C1 segment of cervical spinal cord (tissue), 14 donors: ENCODE measurements at regions not wholly inside any gene's neighbourhood (a gene's known extent, or its start where the extent isn't known, plus 50 kb on each side); places are given as distances from the start of the nearest gene placed in this dataset.

Experiments
- DNase-seq, 14 donors: peaks; one replicate each; lab custom pipeline; 2025; lab: John Stamatoyannopoulos, UW

- no peak for DNase-seq
These were observed 509.9 kb downstream of the TENT5A start for GRCh38 chr6:81242624-81243023.

DNA sequence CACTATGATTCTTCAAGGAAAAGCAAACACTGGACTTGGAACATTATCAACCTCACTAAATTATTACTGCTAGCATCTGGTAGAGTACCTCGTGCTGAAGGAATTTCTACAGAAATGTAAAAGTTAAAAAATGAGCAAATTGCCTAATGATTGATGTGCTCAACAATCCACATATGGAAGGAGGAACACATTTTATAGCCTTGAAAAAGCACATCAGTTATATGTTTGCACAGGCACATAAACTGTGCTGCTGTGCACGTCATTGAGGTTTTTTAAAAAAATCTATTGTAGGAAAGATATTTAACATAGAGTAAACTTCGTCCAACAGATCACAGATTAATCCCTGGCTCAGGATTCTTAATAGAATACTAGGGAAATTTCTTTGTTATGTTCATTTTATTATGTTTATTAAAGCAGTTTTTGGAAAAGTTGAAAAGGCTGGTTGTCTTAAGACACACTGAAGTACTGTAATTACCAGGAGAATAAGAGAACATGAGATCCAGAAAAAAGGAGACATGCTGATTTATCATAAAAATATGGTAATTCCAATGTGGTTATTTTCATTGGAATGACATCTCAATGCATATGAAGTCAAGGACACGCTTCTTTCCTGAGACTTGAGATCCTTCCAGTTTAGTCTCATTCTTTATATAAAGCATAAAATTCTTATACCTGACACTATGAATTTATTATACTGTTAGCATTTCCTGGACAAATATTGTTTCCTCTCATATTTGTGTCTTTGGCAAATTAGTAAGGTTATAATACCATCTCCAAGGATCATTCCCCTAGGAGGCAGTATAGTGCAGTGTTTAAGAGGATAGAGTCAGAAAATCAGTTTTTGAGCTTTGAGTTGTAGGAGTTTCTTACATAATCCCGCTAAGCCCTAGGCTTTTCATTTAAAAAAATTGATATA lies 511.1 kb downstream of the TENT5A start:
- no peak for DNase-seq

DNA sequence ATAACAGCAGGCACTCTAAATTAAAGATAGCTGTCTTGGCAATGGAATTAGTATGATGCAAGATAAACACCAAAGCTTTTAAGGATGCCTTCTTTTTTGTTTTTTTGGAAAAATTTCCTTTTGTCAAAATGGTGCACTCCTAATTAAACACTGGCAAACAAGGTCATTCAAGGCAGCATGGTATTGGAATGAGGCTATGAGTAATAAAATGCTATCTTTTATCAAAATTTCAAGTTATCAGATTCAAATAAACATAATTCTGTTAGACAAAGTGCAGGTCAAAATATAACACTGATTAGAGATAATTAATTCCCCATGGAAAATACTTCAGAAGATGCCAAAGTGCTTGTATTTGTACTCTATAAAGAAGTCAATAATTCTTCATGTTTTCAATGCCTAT lies 514.1 kb downstream of the TENT5A start:
- no peak for DNase-seq

DNA sequence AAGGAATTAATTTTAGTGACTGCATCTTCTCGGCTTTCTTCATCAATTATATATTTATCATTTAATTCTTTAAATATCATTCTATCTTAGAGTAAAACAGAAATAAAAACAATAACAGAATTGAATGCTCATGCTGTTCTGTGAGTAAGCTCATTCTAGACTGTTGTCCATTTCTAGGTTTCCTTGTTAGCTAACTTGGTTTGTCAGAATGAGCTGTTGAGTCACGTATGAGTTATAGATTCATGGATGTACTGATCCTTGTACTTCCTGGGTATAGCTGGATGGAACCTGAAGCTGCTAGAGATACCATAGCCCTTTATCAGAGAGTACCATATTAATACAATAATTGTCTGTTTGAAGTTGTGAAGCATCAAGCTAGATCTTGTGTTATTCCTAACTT lies 515.3 kb downstream of the TENT5A start:
- DNase-seq, result no peak

DNA sequence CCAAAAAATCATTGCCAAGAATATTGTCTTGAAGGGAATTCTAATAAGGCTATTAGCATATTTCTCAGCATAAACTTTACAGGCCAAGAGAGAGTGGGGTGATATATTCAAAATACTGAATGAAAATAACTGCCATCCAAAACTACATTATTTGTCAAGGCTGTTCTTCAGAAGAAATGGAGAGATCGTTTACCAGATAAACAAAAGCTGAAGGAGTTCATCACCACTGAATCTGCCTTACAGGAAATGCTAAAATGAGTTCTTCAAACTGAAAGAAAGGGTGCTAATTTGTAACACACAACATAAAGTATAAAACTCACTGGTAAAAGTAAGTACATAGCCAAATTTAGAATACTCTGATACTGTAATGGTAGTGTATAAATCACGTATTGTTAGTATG lies 517.0 kb downstream of the TENT5A start:
- no peak for DNase-seq

- no peak for DNase-seq
These were observed 518.5 kb downstream of the TENT5A start for GRCh38 chr6:81233990-81234389.

DNA sequence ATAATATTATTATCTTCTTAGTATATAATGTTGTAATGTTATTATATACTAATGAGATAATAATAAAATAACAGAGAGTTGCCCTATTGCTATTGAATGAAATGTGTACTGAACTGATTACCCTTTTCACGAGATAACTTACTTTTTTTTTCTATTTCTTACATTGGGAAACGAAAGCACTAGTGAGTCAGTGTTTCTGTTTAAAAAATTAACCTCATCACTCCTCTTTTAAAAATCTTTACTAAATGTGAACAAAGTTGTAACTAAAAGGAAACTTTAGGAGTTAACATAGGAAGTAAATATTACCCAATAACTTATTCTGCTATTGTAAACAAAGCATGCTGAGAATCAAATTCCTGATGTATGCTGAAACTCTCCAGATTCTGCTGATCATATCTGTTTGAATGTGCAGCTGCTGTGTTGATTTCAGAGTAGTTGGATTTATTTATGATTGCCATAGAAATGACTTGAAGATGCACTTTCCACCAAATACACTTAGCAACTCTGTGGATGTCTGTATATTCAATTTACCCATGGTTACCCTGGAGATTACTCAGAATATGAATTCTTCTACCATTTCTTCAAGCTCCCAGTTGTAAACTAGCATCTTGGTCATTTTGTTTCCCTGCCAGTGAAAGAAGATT lies 523.4 kb downstream of the TENT5A start:
- no peak for DNase-seq

- no peak for DNase-seq
These were observed 525.5 kb downstream of the TENT5A start for GRCh38 chr6:81226957-81227356.

DNA sequence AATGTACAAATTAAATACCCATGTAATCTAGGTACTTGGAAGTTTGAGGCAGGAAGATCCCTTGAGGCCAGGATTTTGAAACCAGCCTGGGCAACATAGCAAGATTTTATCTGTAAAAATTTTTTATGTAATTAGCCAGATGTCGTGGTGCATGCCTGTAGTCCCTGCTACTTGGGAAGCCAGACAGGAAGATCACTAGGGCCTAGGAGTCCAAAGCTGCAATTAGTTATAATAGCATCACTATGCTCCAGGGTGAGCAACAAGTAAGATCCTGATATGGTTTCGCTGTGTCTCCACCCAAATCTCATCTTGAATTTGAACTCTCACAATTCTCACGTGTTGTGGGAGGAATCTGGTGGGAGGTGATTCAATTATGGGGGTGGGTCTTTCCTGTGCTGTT lies 535.8 kb downstream of the TENT5A start:
- no peak for DNase-seq

- no peak for DNase-seq
These were observed 537.4 kb downstream of the TENT5A start for GRCh38 chr6:81215092-81215432.

DNA sequence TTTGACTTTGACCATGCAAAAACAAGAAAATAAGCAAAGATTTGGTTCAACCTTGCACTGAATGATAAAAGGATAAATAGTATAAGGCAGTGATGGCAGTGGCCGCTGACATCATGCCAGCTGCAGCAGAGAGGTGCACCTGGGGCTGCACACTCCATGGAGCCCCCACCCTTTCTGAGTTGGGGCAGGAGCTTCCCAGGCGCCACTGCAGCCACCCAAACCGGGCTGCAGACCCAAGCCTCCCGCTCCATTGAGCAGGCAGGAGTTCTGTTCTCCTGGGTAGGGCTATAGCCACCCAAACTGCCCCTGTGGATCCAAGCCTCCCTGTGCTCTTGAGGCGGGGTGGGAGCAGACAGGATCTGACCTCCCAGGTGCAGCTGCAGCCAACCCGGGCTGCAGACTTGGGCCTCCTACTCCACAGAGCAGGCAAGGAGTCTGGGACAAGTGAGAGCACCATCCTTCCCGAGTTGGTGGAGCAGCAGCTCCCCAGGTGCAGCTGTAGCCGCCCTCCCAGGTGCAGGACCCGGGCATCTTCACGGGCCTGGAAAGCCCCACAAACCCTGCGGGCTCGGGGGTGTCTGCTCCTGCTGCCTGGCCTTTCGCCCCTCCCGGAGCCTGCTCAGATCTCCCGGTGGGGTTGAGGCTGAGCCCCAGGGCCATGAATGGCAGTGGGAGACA lies 537.9 kb downstream of the TENT5A start:
- no peak for DNase-seq

DNA sequence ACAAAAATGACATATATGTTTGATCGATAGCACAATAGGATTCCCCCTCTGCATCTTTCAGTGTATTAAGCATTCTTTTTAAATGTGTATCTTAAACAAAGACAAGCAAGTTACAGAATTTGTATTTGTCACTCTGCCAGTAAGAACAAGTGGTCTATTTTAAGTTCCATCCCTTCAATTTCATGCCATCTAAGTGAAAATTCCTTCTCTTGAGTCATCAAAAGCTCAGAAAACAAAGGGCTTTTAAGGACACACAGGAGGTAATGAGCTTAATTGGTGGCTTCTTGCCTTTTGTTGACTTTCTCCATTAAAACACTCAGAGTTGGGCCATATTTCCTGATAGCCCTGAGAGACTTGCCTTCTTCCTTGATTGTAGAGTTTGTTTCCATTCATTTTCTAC lies 547.8 kb downstream of the TENT5A start:
- no peak for DNase-seq

GRCh38 chr6:81194374-81194773 lies 558.1 kb downstream of the TENT5A start:
- no peak for DNase-seq

DNA sequence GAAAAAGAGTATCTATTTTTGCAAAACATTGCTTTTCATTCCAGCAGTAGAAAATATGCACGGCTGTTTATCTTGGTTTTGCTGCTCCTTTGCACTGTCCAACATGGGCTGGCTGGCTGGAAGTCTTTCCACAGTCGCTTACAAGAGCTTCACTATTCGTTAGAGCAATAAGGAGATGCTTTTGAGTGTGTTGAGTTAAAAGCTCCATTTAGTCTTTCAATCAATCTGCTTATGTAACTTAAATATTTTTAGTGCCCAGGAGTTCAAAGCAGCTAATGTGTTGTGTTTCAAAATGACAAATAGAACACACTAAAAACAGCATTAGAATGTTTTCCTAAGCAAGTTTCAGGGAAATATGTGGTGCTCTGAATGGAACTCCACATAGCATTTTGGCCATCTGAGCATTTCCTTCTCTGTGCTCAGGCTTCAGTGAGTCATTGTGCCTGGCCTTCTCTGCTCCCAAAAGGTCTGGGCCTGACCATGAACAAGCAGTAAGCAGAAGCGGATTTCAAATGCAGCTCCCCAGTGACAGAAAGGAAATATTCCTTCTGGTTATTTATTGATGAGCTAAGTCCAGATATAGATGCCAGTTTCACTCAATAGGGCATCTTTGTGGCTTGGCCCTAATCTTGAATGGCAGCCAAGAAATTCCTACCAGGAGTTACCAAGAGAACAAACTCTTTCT lies 580.3 kb downstream of the TENT5A start:
- peak in 1 of 14 donors; percentile 19 for DNase-seq

GRCh38 chr6:81169166-81169565 lies 583.3 kb downstream of the TENT5A start:
- no peak for DNase-seq

DNA sequence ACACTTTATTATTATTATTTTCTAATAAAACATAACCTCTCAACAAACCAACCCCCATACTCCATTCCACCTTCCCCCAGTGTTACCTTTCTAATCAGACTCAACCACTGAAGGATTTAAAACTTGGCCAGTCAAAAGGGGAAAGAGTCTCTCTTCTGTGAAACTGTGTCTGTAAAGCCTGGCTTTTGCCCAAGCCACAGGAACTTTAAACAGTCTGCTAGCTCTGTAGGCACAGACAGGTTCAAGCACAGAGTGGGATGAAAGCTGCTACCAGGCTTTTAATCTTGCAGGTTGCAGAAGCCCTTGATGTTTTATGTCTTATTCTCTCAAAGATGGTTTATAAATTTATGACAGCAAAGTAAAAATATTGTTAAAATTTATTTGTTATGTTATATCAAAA lies 585.7 kb downstream of the TENT5A start:
- no peak for DNase-seq

GRCh38 chr6:81158956-81159355 lies 593.5 kb downstream of the TENT5A start:
- DNase-seq, result no peak

DNA sequence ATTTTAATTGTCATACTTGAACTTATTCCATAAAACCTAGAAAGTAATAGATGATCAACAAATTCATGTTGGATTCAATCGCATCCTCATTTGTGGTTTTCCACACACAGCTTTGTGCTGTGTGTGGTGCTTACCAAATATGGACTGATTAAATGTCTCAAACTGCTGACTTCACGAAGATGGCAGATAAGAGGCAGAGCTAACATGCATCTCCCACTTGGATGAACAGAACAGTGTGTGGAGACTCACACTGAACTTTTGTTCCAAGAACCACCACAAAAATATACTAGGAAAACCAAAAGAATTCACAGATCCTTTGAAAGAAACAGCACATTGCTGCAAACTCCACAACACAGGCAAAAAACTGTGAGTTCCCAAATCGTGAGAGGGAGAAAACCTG lies 603.7 kb downstream of the TENT5A start:
- DNase-seq, result no peak

GRCh38 chr6:81145506-81145905 lies 607.0 kb downstream of the TENT5A start:
- no peak for DNase-seq

DNA sequence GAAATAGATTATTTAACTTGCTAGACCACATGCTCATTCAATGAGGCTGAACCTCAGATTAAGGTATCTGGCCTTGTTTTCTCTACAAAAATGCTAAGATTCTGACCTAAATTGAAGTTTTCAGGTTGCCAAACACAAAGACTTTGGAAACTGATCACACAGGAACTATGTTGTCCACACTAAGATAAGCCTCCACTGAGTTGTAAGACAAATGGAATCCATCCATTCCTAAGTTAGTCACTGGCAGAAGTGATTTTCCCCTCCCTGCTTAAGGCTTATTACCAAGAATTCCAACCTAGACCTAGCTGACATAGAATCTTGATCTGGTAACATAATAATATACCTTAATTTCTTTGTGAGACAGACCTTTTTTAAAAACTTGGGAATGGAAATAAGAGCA lies 608.1 kb downstream of the TENT5A start:
- no peak for DNase-seq

GRCh38 chr6:81138236-81138635 lies 614.2 kb downstream of the TENT5A start:
- DNase-seq, result no peak

DNA sequence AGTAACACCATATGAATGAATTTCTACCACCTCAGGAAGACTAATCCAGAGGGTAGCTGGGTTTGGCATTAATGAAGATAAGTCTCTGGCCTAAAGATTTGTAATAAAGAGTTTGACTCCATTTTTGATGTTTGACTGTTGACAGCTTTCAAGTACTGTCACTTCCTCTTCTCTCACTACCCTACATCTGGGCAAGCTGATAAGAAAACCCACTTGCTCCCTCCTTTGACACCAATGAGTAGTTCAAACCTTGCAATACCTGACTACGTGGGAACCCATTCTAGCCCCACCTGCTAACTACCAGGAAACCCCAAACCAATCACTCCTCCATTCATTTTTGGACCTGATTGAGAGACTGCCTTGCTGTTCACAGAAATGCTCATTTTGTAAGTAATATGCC lies 621.5 kb downstream of the TENT5A start:
- no peak for DNase-seq
